Kidney (tissue), 13 donors: ENCODE measurements at regions not wholly inside any gene's neighbourhood (a gene's known extent, or its start where the extent isn't known, plus 50 kb on each side); places are given as distances from the start of the nearest gene placed in this dataset.

Experiments
- DNase-seq, 5 donors: peaks; one replicate each; pipeline ENCODE4 v3.0.0-alpha.2; 2013 to 2020
- FAIRE-seq: peaks from 2 replicates; lab custom pipeline; 2012; peaks lifted over from hg19 to GRCh38; lab: Jason Lieb, UNC
- H3K27ac ChIP-seq, 2 donors: one replicate each; pipeline ENCODE4 v1.7.0; 2013; ENCODE audit warnings: low read depth in 2 of 2, low read length in 2 of 2, inconsistent platforms in 1 of 2
- H3K27me3 ChIP-seq: one replicate; pipeline ENCODE4 v1.7.1; 2013; ENCODE audit warnings: low read length, inconsistent platforms; ENCODE audit not compliant: control insufficient read depth, insufficient read depth
- H3K36me3 ChIP-seq, 3 donors: one replicate each; pipeline versions ENCODE4 v1.7.0 to v1.7.1; 2013; ENCODE audit warnings: low read length in 3 of 3, control low read depth in 1 of 3, inconsistent platforms in 1 of 3; ENCODE audit not compliant: insufficient read depth in 3 of 3, control insufficient read depth in 2 of 3
- H3K4me1 ChIP-seq, 3 donors: one replicate each; pipeline versions ENCODE4 v1.7.0 to v1.7.1; 2013; ENCODE audit warnings: low read length in 3 of 3, inconsistent platforms in 1 of 3, low read depth in 1 of 3; ENCODE audit not compliant: control insufficient read depth in 2 of 3, insufficient read depth in 2 of 3
- H3K4me3 ChIP-seq, 3 donors: one replicate each; pipeline versions ENCODE4 v1.7.0 to v1.8.1; 2013; ENCODE audit warnings: low read length in 3 of 3, control low read depth in 1 of 3, inconsistent platforms in 1 of 3
- H3K9ac ChIP-seq, 3 donors: one replicate each; pipeline versions ENCODE4 v1.7.0 to v1.7.1; 2013; ENCODE audit warnings: low read length in 3 of 3, control low read depth in 1 of 3, inconsistent platforms in 1 of 3
- H3K9me3 ChIP-seq, 3 donors: one replicate each; pipeline versions ENCODE4 v1.7.0 to v1.7.1; 2013; ENCODE audit warnings: low read length in 3 of 3, control low read depth in 1 of 3, inconsistent platforms in 1 of 3; ENCODE audit not compliant: control insufficient read depth in 2 of 3, insufficient read depth in 1 of 3
- CTCF ChIP-seq: IDR thresholded peaks from 3 replicates; pipeline ENCODE4 v1.5.1; 2012; ENCODE audit warnings: mild to moderate bottlenecking, moderate library complexity, borderline replicate concordance; ENCODE audit not compliant: insufficient read depth; ENCODE audit errors: extremely low read depth
- intact Hi-C: fragments of 100-400 bp; cut with DNase I; formaldehyde crosslinking; loops from one replicate; pipeline ENCODE4 v1.11.1; 2022
- donor health status: control.
- donor health status: control.
- donor health status: control.
- donor health status: control.
- donor health status: control.
- donor health status: DM: yes; HTN: yes; CAD: no.
- donor health status: Normal renal cell carcinoma (clear cell type).

- TF ChIP-seq CTCF = no peak
- no peak for FAIRE-seq
- Histone ChIP-seq H3K9ac (no peak overlapping the region), H3K9me3 (no peaks in the 10 kb centered on the region), H3K27me3 (no peaks in the 10 kb centered on the region), H3K4me1 (no peaks in the 10 kb centered on the region), H3K4me3 (no peak overlapping the region), H3K27ac (no peak overlapping the region), H3K36me3 (no peaks in the 10 kb centered on the region)
- no peak for DNase-seq
- intact Hi-C loops = no loop called here
These were observed 145.9 kb upstream of the PCDH10 start for GRCh38 chr4:133003169-133003568.

GRCh38 chr4:133014473-133015135, 134.5 kb upstream of the PCDH10 start:
- H3K36me3 ChIP-seq = no peaks in the 10 kb centered on the region
- TF ChIP-seq CTCF = no peak
- no peak overlapping the region for H3K4me3 ChIP-seq
- DNase-seq (no peak), FAIRE-seq (no peak)
- H3K9ac ChIP-seq = no peak overlapping the region
- no peak overlapping the region for H3K27ac ChIP-seq
- no peaks in the 10 kb centered on the region for H3K4me1 ChIP-seq
- H3K9me3 ChIP-seq = no peaks in the 10 kb centered on the region
- intact Hi-C loops = no loop called here
- H3K27me3 ChIP-seq = no peaks in the 10 kb centered on the region

GRCh38 chr4:133045288-133045687, 103.8 kb upstream of the PCDH10 start:
- DNase-seq (no peak), FAIRE-seq (no peak)
- H3K9me3 ChIP-seq = no peaks in the 10 kb centered on the region
- H3K9ac ChIP-seq = no peak overlapping the region
- no peak overlapping the region for H3K4me3 ChIP-seq
- intact Hi-C loops = no loop called here
- no peak overlapping the region for H3K27ac ChIP-seq
- TF ChIP-seq CTCF = no peak
- H3K36me3 ChIP-seq = no peaks in the 10 kb centered on the region
- no peaks in the 10 kb centered on the region for H3K27me3 ChIP-seq
- no peaks in the 10 kb centered on the region for H3K4me1 ChIP-seq

GRCh38 chr4:133046156-133046555, 102.9 kb upstream of the PCDH10 start:
- Histone ChIP-seq H3K9me3 (no peaks in the 10 kb centered on the region), H3K4me1 (no peaks in the 10 kb centered on the region), H3K4me3 (no peak overlapping the region), H3K9ac (no peak overlapping the region), H3K27me3 (no peaks in the 10 kb centered on the region), H3K36me3 (no peaks in the 10 kb centered on the region), H3K27ac (no peak overlapping the region)
- DNase-seq = no peak
- intact Hi-C loops = no loop called here
- no peak for TF ChIP-seq CTCF
- no peak for FAIRE-seq
